IMR-90 (cell line): ENCODE measurements at regions not wholly inside any gene's neighbourhood (a gene's known extent, or its start where the extent isn't known, plus 50 kb on each side); places are given as distances from the start of the nearest gene placed in this dataset.

Experiments used
- ATAC-seq: fragments of 200-7000 bp; cut with Tn5 transposase; 2 replicates; pipeline ENCODE4 v1.9.1; 2020; ENCODE audit warnings: low read depth, mild to moderate bottlenecking, moderate library complexity
- BruUV-seq: library from RNA; stranded (reverse); fragments of 400-500 nt; replicated peaks from 2 replicates; lab custom pipeline; 2021; lab: Mats Ljungman, UMichigan
- CTCF ChIA-PET: fragments of 300-600 bp; formaldehyde crosslinking; extraction: SDS; loops from one replicate; lab custom pipeline; 2021; ENCODE audit warnings: antibody characterized with exemption; lab: Yijun Ruan, JAX
- POLR2A ChIA-PET: fragments of 300-600 bp; sonication (Branson Sonifier 250); formaldehyde crosslinking; loops from one replicate; lab custom pipeline; 2022; ENCODE audit warnings: antibody characterized with exemption; ENCODE audit not compliant: unreplicated experiment; lab: Charles Lee
- DNase-seq: peaks from one replicate; pipeline ENCODE4 v3.0.0; 2013
- H2AFZ ChIP-seq: replicated peaks from 2 replicates; pipeline ENCODE3; 2013; ENCODE audit warnings: low read length, mild to moderate bottlenecking; ENCODE audit not compliant: poor library complexity
- H2AK5ac ChIP-seq: 2 replicates; pipeline ENCODE4 v1.6.1; 2013; ENCODE audit warnings: low read depth, low read length, inconsistent platforms
- H2AK9ac ChIP-seq: replicated peaks from 2 replicates; pipeline ENCODE3; 2013; ENCODE audit warnings: mild to moderate bottlenecking, low read depth, low read length, moderate library complexity; ENCODE audit not compliant: poor library complexity
- H2BK120ac ChIP-seq: 2 replicates; pipeline ENCODE4 v1.6.1; 2013; ENCODE audit warnings: low read depth, low read length, inconsistent platforms
- H2BK15ac ChIP-seq: 3 replicates; pipeline ENCODE4 v1.6.1; 2013; ENCODE audit warnings: low read depth, low read length, inconsistent platforms
- H2BK20ac ChIP-seq: 2 replicates; pipeline ENCODE4 v1.6.1; 2013; ENCODE audit warnings: low read depth, mild to moderate bottlenecking, inconsistent platforms, low read length, moderate library complexity
- H2BK5ac ChIP-seq: 2 replicates; pipeline ENCODE4 v1.6.1; 2013; ENCODE audit warnings: mild to moderate bottlenecking, low read depth, low read length, inconsistent platforms; ENCODE audit not compliant: poor library complexity, severe bottlenecking
- H3K14ac ChIP-seq: replicated peaks from 2 replicates; pipeline ENCODE4 v1.6.1; 2013; ENCODE audit warnings: low read depth, low read length, inconsistent platforms
- H3K18ac ChIP-seq: 2 replicates; pipeline ENCODE4 v1.6.1; 2013; ENCODE audit warnings: low read depth, low read length, control low read depth
- H3K23ac ChIP-seq: 2 replicates; pipeline ENCODE4 v1.6.1; 2013; ENCODE audit warnings: low read depth, low read length, inconsistent platforms
- H3K27ac ChIP-seq: 2 replicates; pipeline ENCODE4 v1.5.1; 2013; ENCODE audit warnings: mild to moderate bottlenecking, control low read depth, low read length; ENCODE audit not compliant: insufficient read depth
- H3K27me3 ChIP-seq: 2 replicates; pipeline ENCODE4 v1.6.1; 2013; ENCODE audit warnings: low read length; ENCODE audit not compliant: control insufficient read depth, insufficient read depth
- H3K36me3 ChIP-seq: 2 replicates; pipeline ENCODE4 v1.6.1; 2013; ENCODE audit warnings: low read length, mixed read lengths; ENCODE audit not compliant: control insufficient read depth, insufficient read depth
- H3K4ac ChIP-seq: 2 replicates; pipeline ENCODE4 v1.6.1; 2013; ENCODE audit warnings: low read depth, low read length, inconsistent platforms
- H3K4me1 ChIP-seq: 2 replicates; pipeline ENCODE4 v1.6.1; 2013; ENCODE audit warnings: low read length, mixed read lengths; ENCODE audit not compliant: control insufficient read depth, insufficient read depth
- H3K4me2 ChIP-seq: 2 replicates; pipeline ENCODE4 v1.6.1; 2013; ENCODE audit warnings: low read depth, mild to moderate bottlenecking, control low read depth, low read length, moderate library complexity
- H3K4me3 ChIP-seq: 2 replicates; pipeline ENCODE4 v1.5.1; 2013; ENCODE audit warnings: low read depth, mild to moderate bottlenecking, control low read depth, low read length, moderate library complexity; ENCODE audit not compliant: insufficient read depth
- H3K56ac ChIP-seq: 2 replicates; pipeline ENCODE4 v1.6.1; 2013; ENCODE audit warnings: low read length, inconsistent platforms; ENCODE audit not compliant: insufficient read depth; ENCODE audit errors: extremely low read depth
- H3K79me1 ChIP-seq, 2 experiments: 2 replicates each; pipeline ENCODE4 v1.6.1; 2013; ENCODE audit warnings: low read length in 2 of 2, inconsistent platforms in 1 of 2, low read depth in 1 of 2
- H3K9ac ChIP-seq: 2 replicates; pipeline ENCODE4 v1.6.1; 2013; ENCODE audit warnings: low read depth, low read length, control low read depth
- H3K9me1 ChIP-seq: 2 replicates; pipeline ENCODE4 v1.6.1; 2013; ENCODE audit warnings: low read length, inconsistent platforms; ENCODE audit not compliant: insufficient read depth
- H3K9me3 ChIP-seq: 2 replicates; pipeline ENCODE4 v1.6.1; 2013; ENCODE audit warnings: low read length; ENCODE audit not compliant: control insufficient read depth, insufficient read depth
- H4K20me1 ChIP-seq: 2 replicates; pipeline ENCODE4 v1.6.1; 2013; ENCODE audit warnings: low read length, inconsistent platforms; ENCODE audit not compliant: insufficient read depth
- H4K5ac ChIP-seq: 2 replicates; pipeline ENCODE4 v1.6.1; 2013; ENCODE audit warnings: mild to moderate bottlenecking, low read depth, low read length, control low read depth
- H4K8ac ChIP-seq, 2 experiments: 2 replicates each; pipeline ENCODE4 v1.6.1; 2013; ENCODE audit warnings: low read depth in 2 of 2, low read length in 2 of 2, control low read depth in 1 of 2, inconsistent platforms in 1 of 2
- H4K91ac ChIP-seq: 2 replicates; pipeline ENCODE4 v1.6.1; 2013; ENCODE audit warnings: low read depth, low read length, inconsistent platforms; ENCODE audit not compliant: insufficient read depth
- CEBPB ChIP-seq: IDR thresholded peaks from 2 replicates; pipeline ENCODE4 v1.6.1; 2012; ENCODE audit warnings: low read depth, low read length, improper control_type of control experiment
- CHD1 ChIP-seq: IDR thresholded peaks from 2 replicates; pipeline ENCODE4 v1.6.1; 2012; ENCODE audit warnings: low read depth, low read length, improper control_type of control experiment
- MXI1 ChIP-seq: IDR thresholded peaks from 2 replicates; pipeline ENCODE4 v1.6.1; 2012; ENCODE audit warnings: low read depth, mild to moderate bottlenecking, low read length, moderate library complexity, borderline replicate concordance
- RAD21 ChIP-seq: IDR thresholded peaks from 2 replicates; pipeline ENCODE4 v1.6.1; 2012; ENCODE audit warnings: low read length, improper control_type of control experiment
- RCOR1 ChIP-seq: IDR thresholded peaks from 2 replicates; pipeline ENCODE4 v1.6.1; 2012; ENCODE audit warnings: mild to moderate bottlenecking, low read length, improper control_type of control experiment; ENCODE audit not compliant: insufficient replicate concordance
- WGBS, 2 experiments: methylation state at CpG; one replicate each; pipeline versions ENCODE4 v1.1.5 to v1.1.7; 2013; ENCODE audit warnings: missing lambda C conversion rate in 2 of 2; ENCODE audit not compliant: insufficient read length in 1 of 2; ENCODE audit errors: extremely low coverage in 2 of 2; 5-methylcytosine and 5-hydroxymethylcytosine counted together
- dilution Hi-C: fragments of 300-500 bp; cut with HindIII; formaldehyde crosslinking; loops from one replicate; pipeline ENCODE4 v1.14.3; 2018; ENCODE audit warnings: low sequenced_read_pairs; ENCODE audit not compliant: unreplicated experiment
- in situ Hi-C: fragments of 300-500 bp; cut with MboI; formaldehyde crosslinking; loops from 3 replicates; pipeline ENCODE4 v1.14.3; 2019; ENCODE audit warnings: low sequenced_read_pairs, inconsistent platforms, mixed read lengths
- intact Hi-C: fragments of 100-400 bp; cut with micrococcal nuclease; formaldehyde crosslinking; loops from 2 replicates; pipeline ENCODE4 v1.10.0; 2022

- intact Hi-C loops (loop anchor here (1.0 to 2.0 kb wide), 6 partner anchors 56 to 578 kb away; partner anchors contain the start of gene PIGO), in situ Hi-C loops (loop anchor here (5.0 to 10.0 kb wide), 2 partner anchors 198 to 576 kb away; partner anchors contain the start of gene PIGO)
- CTCF ChIA-PET: interaction anchor here (0.6 to 2.3 kb wide), 14 partner anchors 8 to 195 kb away, joined by 3 to 14 read pairs (median 4); partner anchors contain the start of gene VCP
Measured at GRCh38 chr9:34898846-34899245, 59.2 kb upstream of the PHF24 start.

More at GRCh38 chr9:34898846-34899245, 59.2 kb upstream of the PHF24 start:
- Histone ChIP-seq H3K36me3 (no peaks in the 10 kb centered on the region), H3K56ac (no peak overlapping the region), H4K5ac (no peak overlapping the region), H2BK120ac (no peak overlapping the region), H3K4me2 (no peak overlapping the region), H3K23ac (no peak overlapping the region), H3K9ac (no peak overlapping the region), H2BK5ac (no peak overlapping the region), H4K91ac (no peak overlapping the region), H3K79me1 (no peaks in the 10 kb centered on the region), H3K14ac (no peak overlapping the region), H3K27ac (no peak overlapping the region), H3K27me3 (peaks cover 29% of the 10 kb centered on the region), H2BK20ac (no peak overlapping the region), H3K4me1 (no peaks in the 10 kb centered on the region), H2AK5ac (no peak overlapping the region), H3K4ac (no peak overlapping the region), H2AFZ (no peak overlapping the region), H3K18ac (no peak overlapping the region), H4K8ac (no peak overlapping the region), H2AK9ac (no peak overlapping the region), H3K9me3 (no peaks in the 10 kb centered on the region), H4K20me1 (no peaks in the 10 kb centered on the region), H3K4me3 (no peak overlapping the region), H3K9me1 (no peaks in the 10 kb centered on the region), H2BK15ac (no peak overlapping the region)
- no peak for ATAC-seq
- dilution Hi-C loops: no loop called here
- POLR2A ChIA-PET: no interaction called here
- no TSS peak for BruUV-seq
- DNase-seq: no peak
- no peak for TF ChIP-seq RCOR1
- no peak for TF ChIP-seq MXI1
- TF ChIP-seq CEBPB: no peak
- TF ChIP-seq CHD1: no peak
- no peak for TF ChIP-seq RAD21
- WGBS, 2 experiments: no CpG with 5 or more reads among the region's 8 CpGs
